ENCODE measurements at regions not wholly inside any gene's neighbourhood (a gene's known extent, or its start where the extent isn't known, plus 50 kb on each side); places are given as distances from the start of the nearest gene placed in this dataset.
"Not testable (repeated sequence)": the region's sequence is repeated elsewhere in the genome, so short reads cannot be mapped to it uniquely, and the experiment has no call there.

GRCh38 chr3:20760981-20761380 is 575.0 kb upstream of the SGO1 start:
- no peaks in the 10 kb centered on the region for H3K4me1 Mint-ChIP-seq
- no peak overlapping the region for H3K4me3 Mint-ChIP-seq
- DNase-seq = no peak
- ChIA-PET CTCF (no interaction called here), POLR2A (no interaction called here)
- H3K36me3 Mint-ChIP-seq (ENCODE audit: low read depth) = no peaks in the 10 kb centered on the region
- no peak overlapping the region for H3K27ac Mint-ChIP-seq
- peaks cover 4% of the 10 kb centered on the region for H3K9me3 Mint-ChIP-seq
- no peaks in the 10 kb centered on the region for H3K27me3 Mint-ChIP-seq

GRCh38 chr3:20752416-20752815 is 566.4 kb upstream of the SGO1 start:
- H3K27me3 Mint-ChIP-seq = no peaks in the 10 kb centered on the region
- H3K36me3 Mint-ChIP-seq (ENCODE audit: low read depth) = no peaks in the 10 kb centered on the region
- peaks cover 24% of the 10 kb centered on the region for H3K9me3 Mint-ChIP-seq
- H3K27ac Mint-ChIP-seq = no peak overlapping the region
- no peaks in the 10 kb centered on the region for H3K4me1 Mint-ChIP-seq
- no peak overlapping the region for H3K4me3 Mint-ChIP-seq
- no peak for DNase-seq
- POLR2A ChIA-PET = no interaction called here
- CTCF ChIA-PET = no interaction called here

- CTCF ChIA-PET = no interaction called here
- Mint-ChIP-seq H3K9me3 (peaks cover 24% of the 10 kb centered on the region), H3K4me1 (no peaks in the 10 kb centered on the region), H3K27ac (no peak overlapping the region), H3K27me3 (no peaks in the 10 kb centered on the region), H3K36me3 (ENCODE audit: low read depth) (no peaks in the 10 kb centered on the region), H3K4me3 (no peak overlapping the region)
- no peak for DNase-seq
- POLR2A ChIA-PET = no interaction called here
These were observed 565.3 kb upstream of the SGO1 start for GRCh38 chr3:20751296-20751695.

- Mint-ChIP-seq H3K27ac (no peak overlapping the region), H3K4me3 (no peak overlapping the region), H3K36me3 (ENCODE audit: low read depth) (no peaks in the 10 kb centered on the region), H3K4me1 (no peaks in the 10 kb centered on the region), H3K27me3 (no peaks in the 10 kb centered on the region), H3K9me3 (peaks cover 10% of the 10 kb centered on the region)
- DNase-seq = no peak
- ChIA-PET POLR2A (no interaction called here), CTCF (no interaction called here)
These were observed 561.7 kb upstream of the SGO1 start for GRCh38 chr3:20747741-20748140.

GRCh38 chr3:20743553-20744321 is 557.7 kb upstream of the SGO1 start:
- Mint-ChIP-seq H3K36me3 (ENCODE audit: low read depth) (no peaks in the 10 kb centered on the region), H3K4me3 (no peak overlapping the region), H3K9me3 (peaks cover 5% of the 10 kb centered on the region), H3K27ac (no peak overlapping the region), H3K4me1 (no peaks in the 10 kb centered on the region), H3K27me3 (no peaks in the 10 kb centered on the region)
- ChIA-PET CTCF (no interaction called here), POLR2A (no interaction called here)
- no peak for DNase-seq

- Mint-ChIP-seq H3K27me3 (no peaks in the 10 kb centered on the region), H3K9me3 (peaks cover 3% of the 10 kb centered on the region), H3K4me1 (no peaks in the 10 kb centered on the region), H3K4me3 (no peak overlapping the region), H3K36me3 (ENCODE audit: low read depth) (no peaks in the 10 kb centered on the region), H3K27ac (no peak overlapping the region)
- POLR2A ChIA-PET = no interaction called here
- CTCF ChIA-PET = no interaction called here
- DNase-seq = no peak
These were observed 557.0 kb upstream of the SGO1 start for GRCh38 chr3:20742903-20743552.

GRCh38 chr3:20741381-20741780 is 555.4 kb upstream of the SGO1 start:
- no peaks in the 10 kb centered on the region for H3K4me1 Mint-ChIP-seq
- H3K4me3 Mint-ChIP-seq = no peak overlapping the region
- no peak for DNase-seq
- H3K9me3 Mint-ChIP-seq = no peaks in the 10 kb centered on the region
- H3K27ac Mint-ChIP-seq = no peak overlapping the region
- no peaks in the 10 kb centered on the region for H3K36me3 Mint-ChIP-seq (ENCODE audit: low read depth)
- H3K27me3 Mint-ChIP-seq = no peaks in the 10 kb centered on the region
- ChIA-PET POLR2A (no interaction called here), CTCF (no interaction called here)

GRCh38 chr3:20739814-20740213 is 553.8 kb upstream of the SGO1 start:
- no peaks in the 10 kb centered on the region for H3K9me3 Mint-ChIP-seq
- H3K27me3 Mint-ChIP-seq = no peaks in the 10 kb centered on the region
- no peak overlapping the region for H3K4me3 Mint-ChIP-seq
- H3K36me3 Mint-ChIP-seq (ENCODE audit: low read depth) = no peaks in the 10 kb centered on the region
- no peaks in the 10 kb centered on the region for H3K4me1 Mint-ChIP-seq
- no peak overlapping the region for H3K27ac Mint-ChIP-seq
- CTCF ChIA-PET = no interaction called here
- POLR2A ChIA-PET = no interaction called here
- DNase-seq = no peak

GRCh38 chr3:20736287-20736852 is 550.4 kb upstream of the SGO1 start:
- DNase-seq = no peak
- Mint-ChIP-seq H3K9me3 (peaks cover 1% of the 10 kb centered on the region), H3K27ac (no peak overlapping the region), H3K36me3 (ENCODE audit: low read depth) (no peaks in the 10 kb centered on the region), H3K4me3 (no peak overlapping the region), H3K4me1 (no peaks in the 10 kb centered on the region), H3K27me3 (no peaks in the 10 kb centered on the region)
- CTCF ChIA-PET = no interaction called here
- POLR2A ChIA-PET = no interaction called here

- Mint-ChIP-seq H3K4me1 (no peaks in the 10 kb centered on the region), H3K27ac (no peak overlapping the region), H3K27me3 (no peaks in the 10 kb centered on the region), H3K36me3 (ENCODE audit: low read depth) (no peaks in the 10 kb centered on the region), H3K9me3 (peaks cover 12% of the 10 kb centered on the region), H3K4me3 (no peak overlapping the region)
- CTCF ChIA-PET = no interaction called here
- DNase-seq = no peak
- POLR2A ChIA-PET = no interaction called here
These were observed 543.2 kb upstream of the SGO1 start for GRCh38 chr3:20729185-20729584.

GRCh38 chr3:20726786-20727185 is 540.8 kb upstream of the SGO1 start:
- POLR2A ChIA-PET = no interaction called here
- Mint-ChIP-seq H3K4me3 (no peak overlapping the region), H3K27me3 (no peaks in the 10 kb centered on the region), H3K4me1 (no peaks in the 10 kb centered on the region), H3K27ac (no peak overlapping the region), H3K36me3 (ENCODE audit: low read depth) (no peaks in the 10 kb centered on the region), H3K9me3 (peaks cover 12% of the 10 kb centered on the region)
- CTCF ChIA-PET = no interaction called here
- DNase-seq = no peak

- no peaks in the 10 kb centered on the region for H3K4me1 Mint-ChIP-seq
- peaks cover 9% of the 10 kb centered on the region for H3K9me3 Mint-ChIP-seq
- no peak overlapping the region for H3K4me3 Mint-ChIP-seq
- ChIA-PET POLR2A (no interaction called here), CTCF (no interaction called here)
- no peak for DNase-seq
- no peak overlapping the region for H3K27ac Mint-ChIP-seq
- H3K27me3 Mint-ChIP-seq = no peaks in the 10 kb centered on the region
- H3K36me3 Mint-ChIP-seq (ENCODE audit: low read depth) = no peaks in the 10 kb centered on the region
These were observed 538.2 kb upstream of the SGO1 start for GRCh38 chr3:20724241-20724640.

- H3K27ac Mint-ChIP-seq; CTCF ChIA-PET; POLR2A ChIA-PET; H3K4me3 Mint-ChIP-seq; H3K36me3 Mint-ChIP-seq (ENCODE audit: low read depth); H3K27me3 Mint-ChIP-seq; H3K4me1 Mint-ChIP-seq; DNase-seq: not testable (repeated sequence)
- H3K9me3 Mint-ChIP-seq = peaks cover 13% of the 10 kb centered on the region
These were observed 530.4 kb upstream of the SGO1 start for GRCh38 chr3:20716425-20716824.

- H3K27ac Mint-ChIP-seq = no peak overlapping the region
- H3K4me1 Mint-ChIP-seq = no peaks in the 10 kb centered on the region
- peaks cover 17% of the 10 kb centered on the region for H3K9me3 Mint-ChIP-seq
- no peaks in the 10 kb centered on the region for H3K36me3 Mint-ChIP-seq (ENCODE audit: low read depth)
- POLR2A ChIA-PET = no interaction called here
- DNase-seq = no peak
- no peaks in the 10 kb centered on the region for H3K27me3 Mint-ChIP-seq
- H3K4me3 Mint-ChIP-seq = no peak overlapping the region
- CTCF ChIA-PET = no interaction called here
These were observed 515.6 kb upstream of the SGO1 start for GRCh38 chr3:20701641-20702040.

Measured in activated CD4-positive, alpha-beta memory T cell treated with anti-CD3 and anti-CD28 coated beads, Interleukin-2, amount 10 ng/mL, durations not matched to agents 7 days and 5 days (primary cell).